ENCODE measurements at regions not wholly inside any gene's neighbourhood (a gene's known extent, or its start where the extent isn't known, plus 50 kb on each side); places are given as distances from the start of the nearest gene placed in this dataset.

- Histone ChIP-seq H2AFZ (ENCODE audit: low read depth) (no peak overlapping the region), H4K20me1 (ENCODE audit: insufficient read depth) (no peaks in the 10 kb centered on the region), H3K9me3 (no peaks in the 10 kb centered on the region), H3K36me3 (replicated peaks in 1 of 2; ENCODE audit: control insufficient read depth in 1 of 2, insufficient read depth in 2 of 2, low read length in 1 of 2) (no peaks in the 10 kb centered on the region), H3K4me2 (no peak overlapping the region), H3K4me3 (ENCODE audit: low read depth in 2 of 2, low read length in 1 of 2) (no peak overlapping the region), H3F3A (replicated peaks; ENCODE audit: insufficient read depth) (no peaks in the 10 kb centered on the region), H3K4me1 (ENCODE audit: control insufficient read depth in 1 of 2, insufficient read depth in 2 of 2, low read depth in 1 of 2, low read length in 1 of 2) (no peaks in the 10 kb centered on the region), H3K27ac (ENCODE audit: low read depth in 2 of 2, low read length in 1 of 2) (no peak overlapping the region), H3K27me3 (ENCODE audit: insufficient read depth) (no peaks in the 10 kb centered on the region; the same call in 1 of the 2 replicates), H3K79me2 (ENCODE audit: insufficient read depth) (no peaks in the 10 kb centered on the region), H3K9ac (no peak overlapping the region), H3K9me2 (no peaks in the 10 kb centered on the region)
- 25% methylated on average over 1 of the region's 1 CpG for WGBS (ENCODE audit: low lambda C conversion rate)
- DNase-seq, result no peak
- ChIA-PET POLR2A (no interaction called here), CTCF (interaction anchor here (0.8 to 1.1 kb wide), 2 partner anchors 12 to 37 kb away, joined by 3 to 4 read pairs; no protein-coding TSS in a partner anchor)
- TF ChIP-seq YY1 (IDR thresholded peaks at IDR 0.05; ENCODE audit: low read depth) (no peak), TCF12 (IDR thresholded peaks at IDR 0.05) (no peak), IRF3 (IDR thresholded peaks at IDR 0.05; ENCODE audit: low read depth, low read length) (no peak), USF1 (IDR thresholded peaks at IDR 0.05; ENCODE audit: borderline replicate concordance, low read depth) (no peak), JUND (IDR thresholded peaks at IDR 0.05) (no peak), EP300 (IDR thresholded peaks at IDR 0.05; ENCODE audit: borderline replicate concordance in 1 of 2, low read depth in 1 of 2, low read length in 1 of 2) (no peak), TAF1 (IDR thresholded peaks at IDR 0.05; ENCODE audit: borderline replicate concordance, low read depth, low read length) (no peak), ELF1 (IDR thresholded peaks at IDR 0.05) (no peak), POLR2AphosphoS5 (IDR thresholded peaks at IDR 0.05; ENCODE audit: low read depth, low read length) (no peak), GABPA (IDR thresholded peaks at IDR 0.05; ENCODE audit: low read depth) (no peak), SIN3A (IDR thresholded peaks at IDR 0.05; ENCODE audit: borderline replicate concordance, low read depth, low read length) (no peak), RCOR1 (IDR thresholded peaks at IDR 0.05; ENCODE audit: low read length) (no peak), NRF1 (IDR thresholded peaks at IDR 0.05; ENCODE audit: low read depth, low read length) (no peak), MEF2A (IDR thresholded peaks at IDR 0.05; ENCODE audit: borderline replicate concordance, low read depth) (no peak), NFIC (IDR thresholded peaks at IDR 0.05; ENCODE audit: borderline replicate concordance) (no peak), FOXM1 (IDR thresholded peaks at IDR 0.05; ENCODE audit: low read depth) (no peak), TEAD4 (IDR thresholded peaks at IDR 0.05; ENCODE audit: borderline replicate concordance, insufficient read depth) (no peak), FOXJ3 (CRISPR knock-in tag; IDR thresholded peaks at IDR 0.05) (no peak), RXRA (IDR thresholded peaks at IDR 0.05; ENCODE audit: borderline replicate concordance, low read depth) (no peak), MAX (IDR thresholded peaks at IDR 0.05; ENCODE audit: low read depth) (no peak)
These were observed 129.2 kb downstream of the BOD1 start for GRCh38 chr5:173487300-173487699.
